ENCODE measurements at regions not wholly inside any gene's neighbourhood (a gene's known extent, or its start where the extent isn't known, plus 50 kb on each side); places are given as distances from the start of the nearest gene placed in this dataset.
A peak's percentile ranks its signal among the peaks of the same experiment; 100 is the strongest.

DNA sequence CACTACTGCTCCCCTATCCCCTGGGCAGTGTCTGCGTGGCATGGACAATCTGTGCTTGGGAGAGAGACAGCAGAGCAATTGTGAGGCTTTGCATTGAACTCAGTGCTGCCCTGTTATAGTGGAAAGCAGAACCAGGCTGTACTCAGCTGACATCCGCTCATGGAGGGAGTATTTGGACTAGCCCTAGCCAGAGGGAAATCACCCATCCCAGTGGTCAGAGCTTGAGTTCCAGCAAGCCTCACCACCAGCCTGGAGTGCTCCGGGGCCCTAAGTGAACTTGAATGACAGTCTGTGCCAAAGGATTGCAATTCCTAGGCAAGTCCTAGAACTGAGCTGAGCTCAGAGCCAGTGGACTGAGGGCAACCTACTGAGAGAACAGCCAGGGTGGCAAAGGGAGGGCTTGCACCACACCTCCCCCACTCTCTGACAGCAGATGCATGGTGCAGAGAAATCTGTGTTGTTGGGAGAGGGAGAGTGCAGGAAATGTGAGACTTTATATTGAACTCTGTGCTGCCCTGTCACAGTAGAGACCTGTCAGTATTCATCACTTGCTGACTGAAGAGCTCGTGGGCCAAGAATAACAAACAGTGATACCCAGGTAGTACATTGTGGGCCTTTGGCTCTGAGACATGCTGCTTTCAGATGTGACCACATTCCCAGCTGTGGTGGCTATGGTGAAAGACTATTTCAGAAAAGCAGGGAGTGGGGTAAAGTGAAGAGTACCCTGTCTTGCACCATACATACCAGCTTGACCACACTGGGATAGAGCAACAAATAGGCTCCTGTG is 107.7 kb upstream of the SLC5A9 start:
- ATAC-seq (no peak), DNase-seq (ENCODE audit: low spot score) (no peak)
- ChIA-PET POLR2A (no interaction called here), CTCF (interaction anchor here (0.6 to 2.5 kb wide), 4 partner anchors 9 to 416 kb away, joined by 3 to 10 read pairs (median 4); no protein-coding TSS in a partner anchor)
- Mint-ChIP-seq H3K4me3 (no peak overlapping the region), H3K9me3 (peaks cover 9% of the 10 kb centered on the region), H3K4me1 (peaks cover 22% of the 10 kb centered on the region), H3K27ac (no peak overlapping the region), H3K36me3 (no peaks in the 10 kb centered on the region), H3K27me3 (ENCODE audit: low read depth) (peaks cover 4% of the 10 kb centered on the region; the same call in 1 of the 2 replicates)
- TF ChIP-seq SOX15 (CRISPR knock-in tag; IDR thresholded peaks at IDR 0.05) (no peak), IRF2 (CRISPR knock-in tag; IDR thresholded peaks at IDR 0.05; ENCODE audit: borderline replicate concordance, low read depth) (no peak)
- TF ChIP-seq, protein P1, sequence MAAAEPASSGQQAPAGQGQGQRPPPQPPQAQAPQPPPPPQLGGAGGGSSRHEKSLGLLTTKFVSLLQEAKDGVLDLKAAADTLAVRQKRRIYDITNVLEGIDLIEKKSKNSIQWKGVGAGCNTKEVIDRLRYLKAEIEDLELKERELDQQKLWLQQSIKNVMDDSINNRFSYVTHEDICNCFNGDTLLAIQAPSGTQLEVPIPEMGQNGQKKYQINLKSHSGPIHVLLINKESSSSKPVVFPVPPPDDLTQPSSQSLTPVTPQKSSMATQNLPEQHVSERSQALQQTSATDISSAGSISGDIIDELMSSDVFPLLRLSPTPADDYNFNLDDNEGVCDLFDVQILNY (CRISPR knock-in tag; IDR thresholded peaks at IDR 0.05) = no peak
- TF ChIP-seq, protein P2, sequence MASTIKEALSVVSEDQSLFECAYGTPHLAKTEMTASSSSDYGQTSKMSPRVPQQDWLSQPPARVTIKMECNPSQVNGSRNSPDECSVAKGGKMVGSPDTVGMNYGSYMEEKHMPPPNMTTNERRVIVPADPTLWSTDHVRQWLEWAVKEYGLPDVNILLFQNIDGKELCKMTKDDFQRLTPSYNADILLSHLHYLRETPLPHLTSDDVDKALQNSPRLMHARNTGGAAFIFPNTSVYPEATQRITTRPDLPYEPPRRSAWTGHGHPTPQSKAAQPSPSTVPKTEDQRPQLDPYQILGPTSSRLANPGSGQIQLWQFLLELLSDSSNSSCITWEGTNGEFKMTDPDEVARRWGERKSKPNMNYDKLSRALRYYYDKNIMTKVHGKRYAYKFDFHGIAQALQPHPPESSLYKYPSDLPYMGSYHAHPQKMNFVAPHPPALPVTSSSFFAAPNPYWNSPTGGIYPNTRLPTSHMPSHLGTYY (CRISPR knock-in tag; IDR thresholded peaks at IDR 0.05) = no peak
- TF ChIP-seq, protein P3, sequence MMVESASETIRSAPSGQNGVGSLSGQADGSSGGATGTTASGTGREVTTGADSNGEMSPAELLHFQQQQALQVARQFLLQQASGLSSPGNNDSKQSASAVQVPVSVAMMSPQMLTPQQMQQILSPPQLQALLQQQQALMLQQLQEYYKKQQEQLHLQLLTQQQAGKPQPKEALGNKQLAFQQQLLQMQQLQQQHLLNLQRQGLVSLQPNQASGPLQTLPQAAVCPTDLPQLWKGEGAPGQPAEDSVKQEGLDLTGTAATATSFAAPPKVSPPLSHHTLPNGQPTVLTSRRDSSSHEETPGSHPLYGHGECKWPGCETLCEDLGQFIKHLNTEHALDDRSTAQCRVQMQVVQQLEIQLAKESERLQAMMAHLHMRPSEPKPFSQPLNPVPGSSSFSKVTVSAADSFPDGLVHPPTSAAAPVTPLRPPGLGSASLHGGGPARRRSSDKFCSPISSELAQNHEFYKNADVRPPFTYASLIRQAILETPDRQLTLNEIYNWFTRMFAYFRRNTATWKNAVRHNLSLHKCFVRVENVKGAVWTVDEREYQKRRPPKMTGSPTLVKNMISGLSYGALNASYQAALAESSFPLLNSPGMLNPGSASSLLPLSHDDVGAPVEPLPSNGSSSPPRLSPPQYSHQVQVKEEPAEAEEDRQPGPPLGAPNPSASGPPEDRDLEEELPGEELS (CRISPR knock-in tag; IDR thresholded peaks at IDR 0.05) = no peak

DNA sequence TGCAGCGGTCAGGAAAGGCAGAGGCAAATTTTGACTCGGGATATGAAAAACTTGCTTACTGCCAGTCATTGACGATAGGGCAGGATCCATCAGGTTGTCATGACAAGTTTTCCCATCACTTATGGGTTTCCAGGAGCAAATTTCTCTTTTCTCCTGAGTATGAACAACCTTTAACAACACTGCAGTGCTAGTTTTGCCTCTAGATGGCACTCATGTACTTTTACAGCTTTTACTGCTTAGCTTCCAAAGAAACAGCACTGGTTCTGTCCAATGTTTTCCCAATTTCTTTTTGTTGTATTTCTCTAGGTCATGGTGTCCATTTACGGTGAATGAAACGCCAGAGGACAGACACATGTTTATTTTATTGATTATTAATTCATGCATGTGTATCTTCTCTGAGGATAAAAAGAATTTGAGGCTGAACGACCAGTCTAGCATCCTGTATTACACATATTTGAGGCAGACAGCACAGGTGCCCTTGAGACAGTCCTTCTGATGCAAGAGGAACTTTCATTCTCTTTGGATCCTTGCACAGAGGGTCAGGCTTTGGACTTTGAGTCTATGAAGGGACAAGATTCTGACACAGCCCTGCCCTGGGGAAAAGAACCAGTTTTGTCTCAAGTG is 112.3 kb upstream of the TRABD2B start:
- Mint-ChIP-seq H3K27me3 (ENCODE audit: low read depth) (no peaks in the 10 kb centered on the region), H3K4me1 (peaks cover 22% of the 10 kb centered on the region), H3K4me3 (no peak overlapping the region), H3K36me3 (no peaks in the 10 kb centered on the region), H3K27ac (no peak overlapping the region), H3K9me3 (no peaks in the 10 kb centered on the region)
- CTCF ChIA-PET = interaction anchor here (0.9 to 3.0 kb wide), 21 partner anchors 9 to 421 kb away, joined by 3 to 62 read pairs (median 5); partner anchors contain the start of gene TRABD2B
- DNase-seq (ENCODE audit: low spot score) (no peak), ATAC-seq (peak; percentile 87)
- POLR2A ChIA-PET = no interaction called here
- TF ChIP-seq, protein P4, sequence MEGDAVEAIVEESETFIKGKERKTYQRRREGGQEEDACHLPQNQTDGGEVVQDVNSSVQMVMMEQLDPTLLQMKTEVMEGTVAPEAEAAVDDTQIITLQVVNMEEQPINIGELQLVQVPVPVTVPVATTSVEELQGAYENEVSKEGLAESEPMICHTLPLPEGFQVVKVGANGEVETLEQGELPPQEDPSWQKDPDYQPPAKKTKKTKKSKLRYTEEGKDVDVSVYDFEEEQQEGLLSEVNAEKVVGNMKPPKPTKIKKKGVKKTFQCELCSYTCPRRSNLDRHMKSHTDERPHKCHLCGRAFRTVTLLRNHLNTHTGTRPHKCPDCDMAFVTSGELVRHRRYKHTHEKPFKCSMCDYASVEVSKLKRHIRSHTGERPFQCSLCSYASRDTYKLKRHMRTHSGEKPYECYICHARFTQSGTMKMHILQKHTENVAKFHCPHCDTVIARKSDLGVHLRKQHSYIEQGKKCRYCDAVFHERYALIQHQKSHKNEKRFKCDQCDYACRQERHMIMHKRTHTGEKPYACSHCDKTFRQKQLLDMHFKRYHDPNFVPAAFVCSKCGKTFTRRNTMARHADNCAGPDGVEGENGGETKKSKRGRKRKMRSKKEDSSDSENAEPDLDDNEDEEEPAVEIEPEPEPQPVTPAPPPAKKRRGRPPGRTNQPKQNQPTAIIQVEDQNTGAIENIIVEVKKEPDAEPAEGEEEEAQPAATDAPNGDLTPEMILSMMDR (IDR thresholded peaks at IDR 0.05) = peak; percentile 53; the same call in 1 of the 2 replicates
- no peak for TF ChIP-seq ATF1 (CRISPR knock-in tag; IDR thresholded peaks at IDR 0.05)

DNA sequence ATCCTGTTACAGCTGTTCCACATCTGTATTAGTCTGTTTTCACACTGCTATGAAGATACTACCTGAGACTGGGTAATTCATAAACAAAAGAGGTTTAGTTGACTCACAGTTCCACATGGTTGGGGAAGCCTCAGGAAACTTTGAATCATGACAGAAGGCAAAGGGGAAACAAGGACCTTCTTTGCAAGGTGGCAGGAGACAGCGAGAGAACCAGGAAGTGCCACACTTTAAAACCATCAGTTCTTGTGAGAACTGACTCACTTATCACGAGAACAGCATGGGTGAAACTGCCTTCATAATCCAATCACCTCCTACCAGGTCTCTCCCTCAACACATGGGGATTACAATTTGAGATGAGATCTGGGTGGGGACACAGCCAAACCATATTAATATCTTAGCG is 110.3 kb upstream of the TRABD2B start:
- ChIA-PET POLR2A (no interaction called here), CTCF (no interaction called here)
- Mint-ChIP-seq H3K36me3 (no peaks in the 10 kb centered on the region), H3K4me1 (peaks cover 22% of the 10 kb centered on the region), H3K27me3 (ENCODE audit: low read depth) (no peaks in the 10 kb centered on the region), H3K27ac (no peak overlapping the region), H3K4me3 (no peak overlapping the region), H3K9me3 (no peaks in the 10 kb centered on the region)
- no peak for TF ChIP-seq ZNF232 (CRISPR knock-in tag; IDR thresholded peaks at IDR 0.05)
- DNase-seq (ENCODE audit: low spot score) (no peak), ATAC-seq (no peak)

DNA sequence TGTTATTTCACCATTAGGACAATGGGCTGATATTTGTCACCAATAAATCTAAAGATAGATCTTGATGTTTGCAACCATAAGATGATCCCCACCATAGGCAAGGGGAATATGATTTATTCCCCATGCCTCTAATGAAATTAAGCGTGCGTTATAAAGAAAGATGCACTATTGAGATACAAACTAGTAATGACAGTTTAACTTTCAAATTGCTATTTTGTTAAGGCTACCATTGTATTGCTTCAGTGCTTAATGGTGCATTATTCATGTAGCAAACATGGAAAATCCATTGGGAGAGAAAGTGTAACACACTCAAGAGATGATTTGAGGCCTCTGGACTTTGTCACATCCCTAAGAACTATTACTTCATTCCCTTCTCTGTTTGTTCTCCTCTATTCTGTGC is 108.9 kb upstream of the TRABD2B start:
- Mint-ChIP-seq H3K4me3 (no peak overlapping the region), H3K27me3 (ENCODE audit: low read depth) (no peaks in the 10 kb centered on the region; the same call in 1 of the 2 replicates), H3K36me3 (no peaks in the 10 kb centered on the region), H3K4me1 (peaks cover 16% of the 10 kb centered on the region), H3K9me3 (peaks cover 6% of the 10 kb centered on the region; the same call in 1 of the 2 replicates), H3K27ac (no peak overlapping the region)
- no peak for DNase-seq (ENCODE audit: low spot score)
- POLR2A ChIA-PET = no interaction called here
- CTCF ChIA-PET = interaction anchor here (0.8 to 1.7 kb wide), 8 partner anchors 9 to 425 kb away, joined by 3 to 14 read pairs (median 8); partner anchors contain the start of gene TRABD2B
- ATAC-seq = no peak
- no peak for TF ChIP-seq ETV6 (CRISPR knock-in tag; IDR thresholded peaks at IDR 0.05)
- TF ChIP-seq IRF2 (CRISPR knock-in tag; IDR thresholded peaks at IDR 0.05; ENCODE audit: borderline replicate concordance, low read depth) = no peak
- TF ChIP-seq JUN (CRISPR knock-in tag; IDR thresholded peaks at IDR 0.05) = no peak
- TF ChIP-seq, protein P5, sequence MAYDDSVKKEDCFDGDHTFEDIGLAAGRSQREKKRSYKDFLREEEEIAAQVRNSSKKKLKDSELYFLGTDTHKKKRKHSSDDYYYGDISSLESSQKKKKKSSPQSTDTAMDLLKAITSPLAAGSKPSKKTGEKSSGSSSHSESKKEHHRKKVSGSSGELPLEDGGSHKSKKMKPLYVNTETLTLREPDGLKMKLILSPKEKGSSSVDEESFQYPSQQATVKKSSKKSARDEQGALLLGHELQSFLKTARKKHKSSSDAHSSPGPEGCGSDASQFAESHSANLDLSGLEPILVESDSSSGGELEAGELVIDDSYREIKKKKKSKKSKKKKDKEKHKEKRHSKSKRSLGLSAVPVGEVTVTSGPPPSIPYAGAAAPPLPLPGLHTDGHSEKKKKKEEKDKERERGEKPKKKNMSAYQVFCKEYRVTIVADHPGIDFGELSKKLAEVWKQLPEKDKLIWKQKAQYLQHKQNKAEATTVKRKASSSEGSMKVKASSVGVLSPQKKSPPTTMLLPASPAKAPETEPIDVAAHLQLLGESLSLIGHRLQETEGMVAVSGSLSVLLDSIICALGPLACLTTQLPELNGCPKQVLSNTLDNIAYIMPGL (CRISPR knock-in tag; IDR thresholded peaks at IDR 0.05) = no peak
- TF ChIP-seq SP1 (CRISPR knock-in tag; conservative IDR thresholded peaks at IDR 0.05) = no peak
- no peak for TF ChIP-seq HMGA2 (CRISPR knock-in tag; IDR thresholded peaks at IDR 0.05)
- no peak for TF ChIP-seq ZNF396 (CRISPR knock-in tag; IDR thresholded peaks at IDR 0.05; ENCODE audit: borderline replicate concordance)
- TF ChIP-seq, protein P6, sequence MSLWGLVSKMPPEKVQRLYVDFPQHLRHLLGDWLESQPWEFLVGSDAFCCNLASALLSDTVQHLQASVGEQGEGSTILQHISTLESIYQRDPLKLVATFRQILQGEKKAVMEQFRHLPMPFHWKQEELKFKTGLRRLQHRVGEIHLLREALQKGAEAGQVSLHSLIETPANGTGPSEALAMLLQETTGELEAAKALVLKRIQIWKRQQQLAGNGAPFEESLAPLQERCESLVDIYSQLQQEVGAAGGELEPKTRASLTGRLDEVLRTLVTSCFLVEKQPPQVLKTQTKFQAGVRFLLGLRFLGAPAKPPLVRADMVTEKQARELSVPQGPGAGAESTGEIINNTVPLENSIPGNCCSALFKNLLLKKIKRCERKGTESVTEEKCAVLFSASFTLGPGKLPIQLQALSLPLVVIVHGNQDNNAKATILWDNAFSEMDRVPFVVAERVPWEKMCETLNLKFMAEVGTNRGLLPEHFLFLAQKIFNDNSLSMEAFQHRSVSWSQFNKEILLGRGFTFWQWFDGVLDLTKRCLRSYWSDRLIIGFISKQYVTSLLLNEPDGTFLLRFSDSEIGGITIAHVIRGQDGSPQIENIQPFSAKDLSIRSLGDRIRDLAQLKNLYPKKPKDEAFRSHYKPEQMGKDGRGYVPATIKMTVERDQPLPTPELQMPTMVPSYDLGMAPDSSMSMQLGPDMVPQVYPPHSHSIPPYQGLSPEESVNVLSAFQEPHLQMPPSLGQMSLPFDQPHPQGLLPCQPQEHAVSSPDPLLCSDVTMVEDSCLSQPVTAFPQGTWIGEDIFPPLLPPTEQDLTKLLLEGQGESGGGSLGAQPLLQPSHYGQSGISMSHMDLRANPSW (CRISPR knock-in tag; conservative IDR thresholded peaks at IDR 0.05; ENCODE audit: low read depth) = no peak
- no peak for TF ChIP-seq ZNF121 (CRISPR knock-in tag; IDR thresholded peaks at IDR 0.05)
